ENCODE measurements at regions not wholly inside any gene's neighbourhood (a gene's known extent, or its start where the extent isn't known, plus 50 kb on each side); places are given as distances from the start of the nearest gene placed in this dataset.

DNA sequence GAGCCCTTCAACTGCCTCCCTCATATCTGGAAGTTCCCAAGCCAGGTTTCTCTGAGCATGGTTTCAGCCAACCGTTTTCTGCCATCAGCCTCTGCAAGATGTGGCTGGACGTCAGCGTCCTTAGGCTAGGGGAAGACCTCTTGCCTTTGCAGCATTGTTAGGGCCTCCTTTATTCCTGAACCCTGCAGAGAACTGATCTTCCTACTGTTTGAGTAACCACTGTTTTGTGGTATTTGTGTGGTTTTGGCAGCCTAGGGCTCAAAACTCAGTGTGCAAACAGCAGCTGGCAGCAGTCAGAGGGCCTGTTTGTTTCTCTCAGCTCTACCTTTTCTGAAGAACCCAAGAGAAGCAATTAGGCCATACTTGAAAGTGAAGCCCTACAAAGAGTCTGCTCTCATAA lies 83.4 kb upstream of the SEMA3E start:
- TF ChIP-seq ZNF223 (tag by site-specific recombination; IDR thresholded peaks at IDR 0.05) = no peak
- TF ChIP-seq, protein P1, sequence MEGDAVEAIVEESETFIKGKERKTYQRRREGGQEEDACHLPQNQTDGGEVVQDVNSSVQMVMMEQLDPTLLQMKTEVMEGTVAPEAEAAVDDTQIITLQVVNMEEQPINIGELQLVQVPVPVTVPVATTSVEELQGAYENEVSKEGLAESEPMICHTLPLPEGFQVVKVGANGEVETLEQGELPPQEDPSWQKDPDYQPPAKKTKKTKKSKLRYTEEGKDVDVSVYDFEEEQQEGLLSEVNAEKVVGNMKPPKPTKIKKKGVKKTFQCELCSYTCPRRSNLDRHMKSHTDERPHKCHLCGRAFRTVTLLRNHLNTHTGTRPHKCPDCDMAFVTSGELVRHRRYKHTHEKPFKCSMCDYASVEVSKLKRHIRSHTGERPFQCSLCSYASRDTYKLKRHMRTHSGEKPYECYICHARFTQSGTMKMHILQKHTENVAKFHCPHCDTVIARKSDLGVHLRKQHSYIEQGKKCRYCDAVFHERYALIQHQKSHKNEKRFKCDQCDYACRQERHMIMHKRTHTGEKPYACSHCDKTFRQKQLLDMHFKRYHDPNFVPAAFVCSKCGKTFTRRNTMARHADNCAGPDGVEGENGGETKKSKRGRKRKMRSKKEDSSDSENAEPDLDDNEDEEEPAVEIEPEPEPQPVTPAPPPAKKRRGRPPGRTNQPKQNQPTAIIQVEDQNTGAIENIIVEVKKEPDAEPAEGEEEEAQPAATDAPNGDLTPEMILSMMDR (tag by site-specific recombination; IDR thresholded peaks at IDR 0.05) = no peak
- TF ChIP-seq, protein P2, sequence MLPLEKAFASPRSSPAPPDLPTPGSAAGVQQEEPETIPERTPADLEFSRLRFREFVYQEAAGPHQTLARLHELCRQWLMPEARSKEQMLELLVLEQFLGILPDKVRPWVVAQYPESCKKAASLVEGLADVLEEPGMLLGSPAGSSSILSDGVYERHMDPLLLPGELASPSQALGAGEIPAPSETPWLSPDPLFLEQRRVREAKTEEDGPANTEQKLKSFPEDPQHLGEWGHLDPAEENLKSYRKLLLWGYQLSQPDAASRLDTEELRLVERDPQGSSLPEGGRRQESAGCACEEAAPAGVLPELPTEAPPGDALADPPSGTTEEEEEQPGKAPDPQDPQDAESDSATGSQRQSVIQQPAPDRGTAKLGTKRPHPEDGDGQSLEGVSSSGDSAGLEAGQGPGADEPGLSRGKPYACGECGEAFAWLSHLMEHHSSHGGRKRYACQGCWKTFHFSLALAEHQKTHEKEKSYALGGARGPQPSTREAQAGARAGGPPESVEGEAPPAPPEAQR (tag by site-specific recombination; IDR thresholded peaks at IDR 0.05) = no peak
- no peak for TF ChIP-seq GFI1B (tag by site-specific recombination; IDR thresholded peaks at IDR 0.05)
- no peak for TF ChIP-seq ZNF416 (tag by site-specific recombination; IDR thresholded peaks at IDR 0.05)
- TF ChIP-seq, protein P3, sequence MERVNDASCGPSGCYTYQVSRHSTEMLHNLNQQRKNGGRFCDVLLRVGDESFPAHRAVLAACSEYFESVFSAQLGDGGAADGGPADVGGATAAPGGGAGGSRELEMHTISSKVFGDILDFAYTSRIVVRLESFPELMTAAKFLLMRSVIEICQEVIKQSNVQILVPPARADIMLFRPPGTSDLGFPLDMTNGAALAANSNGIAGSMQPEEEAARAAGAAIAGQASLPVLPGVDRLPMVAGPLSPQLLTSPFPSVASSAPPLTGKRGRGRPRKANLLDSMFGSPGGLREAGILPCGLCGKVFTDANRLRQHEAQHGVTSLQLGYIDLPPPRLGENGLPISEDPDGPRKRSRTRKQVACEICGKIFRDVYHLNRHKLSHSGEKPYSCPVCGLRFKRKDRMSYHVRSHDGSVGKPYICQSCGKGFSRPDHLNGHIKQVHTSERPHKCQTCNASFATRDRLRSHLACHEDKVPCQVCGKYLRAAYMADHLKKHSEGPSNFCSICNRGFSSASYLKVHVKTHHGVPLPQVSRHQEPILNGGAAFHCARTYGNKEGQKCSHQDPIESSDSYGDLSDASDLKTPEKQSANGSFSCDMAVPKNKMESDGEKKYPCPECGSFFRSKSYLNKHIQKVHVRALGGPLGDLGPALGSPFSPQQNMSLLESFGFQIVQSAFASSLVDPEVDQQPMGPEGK (tag by site-specific recombination; IDR thresholded peaks at IDR 0.05) = no peak
- TF ChIP-seq, protein P4, sequence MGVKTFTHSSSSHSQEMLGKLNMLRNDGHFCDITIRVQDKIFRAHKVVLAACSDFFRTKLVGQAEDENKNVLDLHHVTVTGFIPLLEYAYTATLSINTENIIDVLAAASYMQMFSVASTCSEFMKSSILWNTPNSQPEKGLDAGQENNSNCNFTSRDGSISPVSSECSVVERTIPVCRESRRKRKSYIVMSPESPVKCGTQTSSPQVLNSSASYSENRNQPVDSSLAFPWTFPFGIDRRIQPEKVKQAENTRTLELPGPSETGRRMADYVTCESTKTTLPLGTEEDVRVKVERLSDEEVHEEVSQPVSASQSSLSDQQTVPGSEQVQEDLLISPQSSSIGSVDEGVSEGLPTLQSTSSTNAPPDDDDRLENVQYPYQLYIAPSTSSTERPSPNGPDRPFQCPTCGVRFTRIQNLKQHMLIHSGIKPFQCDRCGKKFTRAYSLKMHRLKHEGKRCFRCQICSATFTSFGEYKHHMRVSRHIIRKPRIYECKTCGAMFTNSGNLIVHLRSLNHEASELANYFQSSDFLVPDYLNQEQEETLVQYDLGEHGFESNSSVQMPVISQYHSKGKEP (tag by site-specific recombination; IDR thresholded peaks at IDR 0.05) = no peak
- TF ChIP-seq ZNF324 (tag by site-specific recombination; IDR thresholded peaks at IDR 0.05) = no peak

Measured in HEK293 (cell line).